ENCODE measurements at regions not wholly inside any gene's neighbourhood (a gene's known extent, or its start where the extent isn't known, plus 50 kb on each side); places are given as distances from the start of the nearest gene placed in this dataset.

GRCh38 chr17:59508999-59509625 lies 56.3 kb upstream of the DHX40 start:
- Histone ChIP-seq H3K27ac (no peak overlapping the region), H3K27me3 (no peaks in the 10 kb centered on the region), H3K9me3 (no peaks in the 10 kb centered on the region), H3K4me3 (replicated peaks in 1 of 3) (no peak overlapping the region), H3K36me3 (no peaks in the 10 kb centered on the region), H3K4me1 (peaks cover 7% of the 10 kb centered on the region in 2 donors)
- no peak for TF ChIP-seq CTCF (IDR thresholded peaks at IDR 0.05)
- no peak for TF ChIP-seq POLR2A (IDR thresholded peaks at IDR 0.05)
- intact Hi-C loops (cut with DNase I), result no loop called here
- 84 to 91% methylated on average over 7 of the region's 7 CpGs for WGBS, 2 donors
- DNase-seq, result no peak

GRCh38 chr17:59510611-59511010 lies 54.8 kb upstream of the DHX40 start:
- Histone ChIP-seq H3K27me3 (no peaks in the 10 kb centered on the region), H3K9me3 (no peaks in the 10 kb centered on the region), H3K27ac (no peak overlapping the region), H3K36me3 (no peaks in the 10 kb centered on the region), H3K4me1 (peaks cover 7 to 15% of the 10 kb centered on the region in 2 donors), H3K4me3 (replicated peaks in 1 of 3) (no peak overlapping the region)
- intact Hi-C loops (cut with DNase I), result no loop called here
- no peak for DNase-seq
- WGBS, 2 donors, result 89 to 92% methylated on average over 2 of the region's 2 CpGs
- TF ChIP-seq POLR2A (IDR thresholded peaks at IDR 0.05) (no peak), CTCF (IDR thresholded peaks at IDR 0.05) (no peak)

- Histone ChIP-seq H3K27me3 (no peaks in the 10 kb centered on the region), H3K4me3 (replicated peaks in 1 of 3) (no peak overlapping the region), H3K27ac (no peak overlapping the region), H3K9me3 (no peaks in the 10 kb centered on the region), H3K4me1 (peaks cover 7 to 15% of the 10 kb centered on the region in 2 donors), H3K36me3 (no peaks in the 10 kb centered on the region)
- TF ChIP-seq POLR2A (IDR thresholded peaks at IDR 0.05) (no peak), CTCF (IDR thresholded peaks at IDR 0.05) (no peak)
- DNase-seq, result no peak
- intact Hi-C loops (cut with DNase I), result no loop called here
Measured at GRCh38 chr17:59511726-59512125, 53.7 kb upstream of the DHX40 start.

- Histone ChIP-seq H3K4me1 (peaks cover 7 to 15% of the 10 kb centered on the region in 2 donors), H3K36me3 (no peaks in the 10 kb centered on the region), H3K27ac (no peak overlapping the region), H3K9me3 (no peaks in the 10 kb centered on the region), H3K4me3 (replicated peaks in 1 of 3) (no peak overlapping the region), H3K27me3 (no peaks in the 10 kb centered on the region)
- intact Hi-C loops (cut with DNase I), result no loop called here
- DNase-seq, result no peak
- 84 to 85% methylated on average over 6 of the region's 6 CpGs for WGBS, 2 donors
- TF ChIP-seq POLR2A (IDR thresholded peaks at IDR 0.05) (no peak), CTCF (IDR thresholded peaks at IDR 0.05) (no peak)
Measured at GRCh38 chr17:59512844-59513385, 52.5 kb upstream of the DHX40 start.

GRCh38 chr17:59513934-59514841 lies 51.2 kb upstream of the DHX40 start:
- no peak for TF ChIP-seq CTCF (IDR thresholded peaks at IDR 0.05)
- TF ChIP-seq POLR2A (IDR thresholded peaks at IDR 0.05), result no peak
- H3K36me3 ChIP-seq, result no peaks in the 10 kb centered on the region
- peak overlapping the region; percentile 6 to 60 (median 58) for H3K27ac ChIP-seq
- no peak overlapping the region for H3K4me3 ChIP-seq (replicated peaks in 1 of 3)
- H3K9me3 ChIP-seq, result no peaks in the 10 kb centered on the region
- DNase-seq, result peak; percentile 95 to 97
- peaks cover 7 to 15% of the 10 kb centered on the region in 2 donors for H3K4me1 ChIP-seq
- H3K27me3 ChIP-seq, result no peaks in the 10 kb centered on the region
- WGBS, 2 donors, result 33 to 37% methylated on average over 8 of the region's 8 CpGs
- intact Hi-C loops (cut with DNase I), result no loop called here

Data from thyroid gland (tissue), 4 donors.